Urothelium cell line (cell line): ENCODE measurements at regions not wholly inside any gene's neighbourhood (a gene's known extent, or its start where the extent isn't known, plus 50 kb on each side); places are given as distances from the start of the nearest gene placed in this dataset.
"Not testable (repeated sequence)": the region's sequence is repeated elsewhere in the genome, so short reads cannot be mapped to it uniquely, and the experiment has no call there.

ENCODE experiments used
- DNase-seq: peaks from one replicate; pipeline ENCODE4 v3.0.0; 2011; ENCODE audit warnings: low spot score, mixed read lengths
- FAIRE-seq: peaks from 2 replicates; lab custom pipeline; 2011; peaks lifted over from hg19 to GRCh38; lab: Jason Lieb, UNC

- peak; percentile 57 for DNase-seq
- FAIRE-seq = peak; percentile 56
Measured at GRCh38 chr4:112031712-112032328, 113.4 kb upstream of the FAM241A start.

- FAIRE-seq = no peak
- no peak for DNase-seq
Measured at GRCh38 chr4:112036886-112037285, 108.4 kb upstream of the FAM241A start.

GRCh38 chr4:112038861-112039260 lies 106.4 kb upstream of the FAM241A start:
- FAIRE-seq (no peak), DNase-seq (peak; percentile 20)

GRCh38 chr4:112049119-112049518 lies 96.1 kb upstream of the FAM241A start:
- FAIRE-seq, DNase-seq: not testable (repeated sequence)

GRCh38 chr4:112053825-112054350 lies 91.4 kb upstream of the FAM241A start:
- FAIRE-seq = no peak
- DNase-seq = no peak

GRCh38 chr4:112055100-112055499 lies 90.2 kb upstream of the FAM241A start:
- DNase-seq (no peak), FAIRE-seq (no peak)

GRCh38 chr4:112057470-112057869 lies 87.8 kb upstream of the FAM241A start:
- DNase-seq (no peak), FAIRE-seq (no peak)

GRCh38 chr4:112058433-112058832 lies 86.8 kb upstream of the FAM241A start:
- no peak for FAIRE-seq
- DNase-seq = no peak

- peak; percentile 26 for DNase-seq
- FAIRE-seq = no peak
Measured at GRCh38 chr4:112060212-112060611, 85.0 kb upstream of the FAM241A start.

- no peak for DNase-seq
- FAIRE-seq = no peak
Measured at GRCh38 chr4:112061207-112061817, 83.9 kb upstream of the FAM241A start.

GRCh38 chr4:112063260-112063659 lies 82.0 kb upstream of the FAM241A start:
- FAIRE-seq = no peak
- DNase-seq = no peak

- FAIRE-seq (no peak), DNase-seq (no peak)
Measured at GRCh38 chr4:112069110-112069509, 76.1 kb upstream of the FAM241A start.

GRCh38 chr4:112073181-112073580 lies 72.1 kb upstream of the FAM241A start:
- no peak for DNase-seq
- no peak for FAIRE-seq

- DNase-seq = peak; percentile 65
- no peak for FAIRE-seq
Measured at GRCh38 chr4:112075129-112075753, 70.0 kb upstream of the FAM241A start.

GRCh38 chr4:112075906-112076305 lies 69.3 kb upstream of the FAM241A start:
- DNase-seq = no peak
- FAIRE-seq = no peak

GRCh38 chr4:112076919-112077608 lies 68.2 kb upstream of the FAM241A start:
- DNase-seq (no peak), FAIRE-seq (no peak)

GRCh38 chr4:112077743-112078142 lies 67.5 kb upstream of the FAM241A start:
- FAIRE-seq (no peak), DNase-seq (no peak)

- FAIRE-seq (peak; percentile 66), DNase-seq (peak; percentile 86)
Measured at GRCh38 chr4:112082954-112083586, 62.2 kb upstream of the FAM241A start.

- FAIRE-seq (no peak), DNase-seq (no peak)
Measured at GRCh38 chr4:112083587-112084347, 61.5 kb upstream of the FAM241A start.
